ENCODE measurements at regions not wholly inside any gene's neighbourhood (a gene's known extent, or its start where the extent isn't known, plus 50 kb on each side); places are given as distances from the start of the nearest gene placed in this dataset.

- WGBS, 2 donors (ENCODE audit: low coverage in 1 of 2) = 60 to 100% methylated on average over 1 of the region's 2 CpGs
- Histone ChIP-seq H3K4me1 (no peaks in the 10 kb centered on the region), H3K27ac (no peak overlapping the region), H3K4me3 (no peak overlapping the region), H3K27me3 (no peaks in the 10 kb centered on the region), H3K9me3 (no peaks in the 10 kb centered on the region), H3K36me3 (no peaks in the 10 kb centered on the region)
- TF ChIP-seq EP300 (IDR thresholded peaks at IDR 0.05) = no peak
- no peak for TF ChIP-seq CTCF (IDR thresholded peaks at IDR 0.05)
- no peak for TF ChIP-seq POLR2A (IDR thresholded peaks at IDR 0.05)
- no peak for TF ChIP-seq POLR2AphosphoS5 (IDR thresholded peaks at IDR 0.05)
- no peak for ATAC-seq
These were observed 218.4 kb upstream of the IRS2 start for GRCh38 chr13:110004814-110005213.

- TF ChIP-seq CTCF (IDR thresholded peaks at IDR 0.05) (no peak), POLR2AphosphoS5 (IDR thresholded peaks at IDR 0.05) (no peak), POLR2A (IDR thresholded peaks at IDR 0.05) (no peak), EP300 (IDR thresholded peaks at IDR 0.05) (no peak)
- Histone ChIP-seq H3K4me3 (no peak overlapping the region), H3K36me3 (no peaks in the 10 kb centered on the region), H3K27me3 (no peaks in the 10 kb centered on the region), H3K4me1 (no peaks in the 10 kb centered on the region), H3K27ac (no peak overlapping the region), H3K9me3 (no peaks in the 10 kb centered on the region)
- no peak for ATAC-seq
- 80 to 81% methylated on average over 4 to 7 of the region's 7 CpGs for WGBS, 2 donors (ENCODE audit: low coverage in 1 of 2)
These were observed 215.4 kb upstream of the IRS2 start for GRCh38 chr13:110001670-110002275.

GRCh38 chr13:110000534-110001345 is 214.4 kb upstream of the IRS2 start:
- Histone ChIP-seq H3K4me1 (no peaks in the 10 kb centered on the region), H3K4me3 (no peak overlapping the region), H3K9me3 (no peaks in the 10 kb centered on the region), H3K27ac (no peak overlapping the region), H3K36me3 (no peaks in the 10 kb centered on the region), H3K27me3 (no peaks in the 10 kb centered on the region)
- 86 to 92% methylated on average over 12 of the region's 12 CpGs for WGBS, 2 donors (ENCODE audit: low coverage in 1 of 2)
- no peak for ATAC-seq
- TF ChIP-seq EP300 (IDR thresholded peaks at IDR 0.05) (no peak), POLR2A (IDR thresholded peaks at IDR 0.05) (no peak), CTCF (IDR thresholded peaks at IDR 0.05) (no peak), POLR2AphosphoS5 (IDR thresholded peaks at IDR 0.05) (no peak)

GRCh38 chr13:109999659-110000533 is 213.5 kb upstream of the IRS2 start:
- no peak for ATAC-seq
- WGBS, 2 donors (ENCODE audit: low coverage in 1 of 2) = 72 to 84% methylated on average over 14 to 20 of the region's 21 CpGs
- no peak overlapping the region for H3K27ac ChIP-seq
- no peaks in the 10 kb centered on the region for H3K36me3 ChIP-seq
- H3K9me3 ChIP-seq = no peaks in the 10 kb centered on the region
- H3K4me3 ChIP-seq = no peak overlapping the region
- no peaks in the 10 kb centered on the region for H3K27me3 ChIP-seq
- H3K4me1 ChIP-seq = no peaks in the 10 kb centered on the region
- TF ChIP-seq POLR2A (IDR thresholded peaks at IDR 0.05) = no peak
- no peak for TF ChIP-seq CTCF (IDR thresholded peaks at IDR 0.05)
- no peak for TF ChIP-seq POLR2AphosphoS5 (IDR thresholded peaks at IDR 0.05)
- TF ChIP-seq EP300 (IDR thresholded peaks at IDR 0.05) = no peak

Measured in gastroesophageal sphincter (tissue), 4 donors.